8988T (cell line): ENCODE measurements at regions not wholly inside any gene's neighbourhood (a gene's known extent, or its start where the extent isn't known, plus 50 kb on each side); places are given as distances from the start of the nearest gene placed in this dataset.

Experiments
- DNase-seq: peaks from one replicate; pipeline ENCODE4 v3.0.0; 2011

DNA sequence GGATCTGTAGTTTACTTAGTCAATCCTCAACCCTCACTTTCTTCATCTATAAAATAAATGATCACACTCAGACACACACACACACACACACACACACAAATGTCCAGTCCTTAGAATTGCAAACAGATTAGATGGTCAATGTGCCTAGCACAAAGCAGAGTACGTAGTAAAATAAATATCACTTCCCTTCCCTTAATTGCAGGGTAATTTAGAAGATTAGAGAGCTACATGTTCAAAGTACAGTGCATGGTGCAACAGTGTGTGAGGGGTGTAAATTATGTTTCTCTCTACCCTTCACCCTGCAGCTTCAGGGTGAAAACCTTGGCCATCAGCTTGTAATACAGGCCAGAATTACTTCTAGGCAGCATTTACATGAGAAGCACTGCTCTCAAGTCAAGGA is 187.0 kb upstream of the GHITM start:
- DNase-seq, result no peak

DNA sequence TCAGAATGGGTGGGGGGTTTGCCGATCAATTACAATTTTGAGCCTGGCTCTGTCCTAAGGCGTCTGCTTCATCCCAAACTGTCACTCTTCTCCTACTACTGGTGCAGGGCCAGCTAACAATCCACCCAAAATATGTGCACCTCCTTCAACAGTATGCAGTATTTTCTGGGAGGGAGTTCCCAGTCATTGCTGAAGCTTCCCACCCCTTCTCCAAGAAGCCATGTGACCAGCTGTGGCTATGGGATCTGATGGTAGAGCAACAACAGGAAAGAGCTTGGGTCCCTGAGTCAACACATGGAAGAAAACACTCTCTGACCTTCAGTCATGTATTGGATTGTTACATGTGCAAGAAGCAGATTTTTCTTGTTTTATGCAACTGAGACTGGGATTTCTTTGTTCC is 185.7 kb upstream of the GHITM start:
- DNase-seq, result no peak

DNA sequence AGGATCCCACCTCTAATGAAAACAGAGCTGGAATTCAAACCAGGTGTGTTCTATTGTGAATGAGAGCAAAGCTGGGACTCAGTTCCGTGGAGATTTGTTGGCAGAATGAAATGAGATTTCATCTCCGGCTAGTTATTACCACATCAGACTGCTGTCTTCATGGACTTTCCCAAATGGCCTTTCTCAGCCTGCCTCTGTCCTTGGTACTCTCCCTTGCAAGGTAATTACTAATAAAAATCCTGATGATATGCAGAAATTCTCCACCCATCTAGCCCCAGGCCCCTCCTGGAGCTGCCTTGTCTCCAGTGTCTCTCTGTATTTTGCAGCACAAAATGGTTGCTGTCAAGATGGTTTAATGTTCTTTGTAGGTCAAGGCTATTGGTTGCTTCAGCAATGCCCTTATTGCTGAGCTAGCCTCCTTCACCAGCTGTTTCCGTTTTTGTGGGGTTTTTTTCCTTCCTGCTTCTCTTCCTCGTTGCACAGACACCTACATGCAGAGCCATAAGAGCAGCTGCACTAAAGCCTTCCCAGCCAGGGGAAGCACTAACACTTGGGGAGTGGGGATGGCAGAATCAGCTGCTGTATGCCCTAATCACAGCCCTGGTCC is 185.0 kb upstream of the GHITM start:
- no peak for DNase-seq

GRCh38 chr10:83955406-83955805 is 183.9 kb upstream of the GHITM start:
- DNase-seq, result no peak

- no peak for DNase-seq
Observed at GRCh38 chr10:83957168-83957947, 182.0 kb upstream of the GHITM start.

DNA sequence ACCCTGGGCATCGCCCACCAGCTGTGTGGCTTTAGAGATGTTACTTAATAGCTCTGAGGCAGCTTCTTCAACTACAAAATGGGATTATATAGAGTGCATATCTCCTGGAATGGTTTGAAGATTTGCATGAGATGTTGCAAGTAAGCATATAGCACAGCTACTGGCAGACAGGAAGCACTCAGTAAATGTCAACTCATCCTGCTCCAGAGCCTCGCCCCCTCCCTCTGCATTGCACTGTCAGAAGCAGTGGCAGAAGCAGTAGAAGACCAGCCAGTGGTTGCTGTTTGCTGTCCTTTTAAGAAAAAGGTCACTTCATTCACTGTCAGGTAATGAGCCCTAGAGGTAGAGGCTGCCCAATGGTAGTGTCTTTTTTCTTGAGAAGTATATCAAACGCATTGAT is 180.0 kb upstream of the GHITM start:
- no peak for DNase-seq

DNA sequence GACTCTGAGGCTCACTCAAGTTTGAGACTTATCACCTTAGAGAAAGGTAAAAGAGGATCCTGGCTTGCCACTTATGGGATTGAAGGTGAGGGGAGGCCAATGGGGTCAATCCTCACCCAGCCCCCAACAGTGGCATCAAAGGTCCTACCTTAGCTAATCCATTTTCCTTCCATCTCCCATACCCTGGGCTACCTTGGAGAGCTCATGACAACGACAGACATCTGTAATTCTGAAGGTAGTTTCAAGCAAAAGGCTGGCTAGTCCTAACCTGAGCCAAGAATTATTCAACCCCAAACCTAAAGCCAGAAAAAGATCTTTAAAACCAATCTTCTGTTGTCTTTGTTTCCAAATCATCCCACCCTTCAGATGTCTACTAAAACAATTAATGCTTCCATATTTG is 179.2 kb upstream of the GHITM start:
- no peak for DNase-seq

- no peak for DNase-seq
Observed at GRCh38 chr10:83961620-83962019, 177.7 kb upstream of the GHITM start.

- no peak for DNase-seq
Observed at GRCh38 chr10:83963446-83963845, 175.9 kb upstream of the GHITM start.

DNA sequence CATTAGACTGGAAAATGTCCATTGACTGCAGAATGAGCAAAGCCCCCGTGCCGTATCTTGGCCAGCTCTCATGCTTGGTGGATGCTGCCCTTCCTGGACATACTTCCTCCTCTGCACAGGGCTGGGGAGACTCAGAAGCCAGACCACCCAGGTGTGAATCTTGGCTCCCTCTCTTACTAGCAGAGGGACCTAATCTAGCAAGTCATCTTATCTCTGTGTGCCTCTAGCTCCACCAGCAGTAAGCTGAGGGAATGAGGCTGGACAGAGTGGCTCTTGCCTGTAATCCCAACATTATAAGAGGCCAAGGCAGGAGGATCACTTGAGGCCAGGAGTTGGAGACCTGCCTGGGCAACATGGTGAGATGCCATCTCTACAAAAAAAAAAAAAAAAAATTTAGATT is 173.8 kb upstream of the GHITM start:
- no peak for DNase-seq

GRCh38 chr10:83968052-83968451 is 171.3 kb upstream of the GHITM start:
- DNase-seq, result no peak

DNA sequence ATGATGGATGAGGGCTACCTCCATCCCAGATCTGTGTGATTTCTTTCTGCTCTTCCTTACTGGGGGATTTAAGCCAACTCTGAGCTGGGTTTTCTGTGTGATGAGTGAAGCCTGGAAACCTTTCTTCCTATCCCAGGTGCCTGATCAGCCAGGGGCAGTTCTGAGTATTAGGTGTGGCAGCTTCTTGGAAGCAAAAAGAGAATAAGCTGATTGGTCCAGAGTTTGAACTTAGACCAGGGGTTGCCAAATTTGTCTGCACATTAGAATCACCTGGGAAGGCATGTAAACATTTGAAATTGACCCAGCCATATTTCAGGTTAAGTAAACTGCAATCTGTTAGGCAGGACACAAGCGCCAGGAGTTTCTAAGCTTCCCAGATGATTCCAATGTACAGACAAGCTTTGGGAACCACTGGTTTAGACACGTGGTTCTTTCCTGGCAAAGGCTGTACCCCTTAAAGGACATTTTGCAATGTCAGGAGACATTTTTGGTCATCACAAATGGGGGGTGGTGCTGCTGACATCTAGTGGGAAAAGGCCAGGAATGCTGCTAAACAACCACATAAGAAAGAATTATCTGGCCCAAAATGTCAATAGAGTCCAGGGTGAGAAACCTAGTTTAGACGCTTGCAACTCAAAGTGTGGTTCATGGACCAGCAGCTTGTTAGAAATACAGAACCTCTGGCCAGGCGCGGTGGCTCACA is 160.5 kb upstream of the GHITM start:
- no peak for DNase-seq

DNA sequence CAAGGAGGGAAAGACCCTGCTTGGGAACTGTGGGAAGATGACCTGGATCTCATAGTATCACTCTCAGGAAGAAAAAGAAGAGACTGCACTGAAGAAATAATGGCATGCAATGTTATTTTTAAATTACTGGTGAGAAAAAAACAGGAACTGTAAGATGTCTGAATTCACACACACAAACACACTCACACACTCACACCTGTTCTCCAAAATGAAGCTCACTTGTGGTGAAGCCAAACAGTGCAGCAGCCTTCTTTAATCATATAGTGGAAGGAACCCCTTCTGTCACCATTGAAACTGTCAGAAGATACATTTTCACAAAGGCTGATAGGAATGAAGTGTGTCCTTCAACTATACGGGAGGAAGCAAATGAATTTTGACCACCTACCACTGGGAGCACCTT is 156.5 kb upstream of the GHITM start:
- no peak for DNase-seq

DNA sequence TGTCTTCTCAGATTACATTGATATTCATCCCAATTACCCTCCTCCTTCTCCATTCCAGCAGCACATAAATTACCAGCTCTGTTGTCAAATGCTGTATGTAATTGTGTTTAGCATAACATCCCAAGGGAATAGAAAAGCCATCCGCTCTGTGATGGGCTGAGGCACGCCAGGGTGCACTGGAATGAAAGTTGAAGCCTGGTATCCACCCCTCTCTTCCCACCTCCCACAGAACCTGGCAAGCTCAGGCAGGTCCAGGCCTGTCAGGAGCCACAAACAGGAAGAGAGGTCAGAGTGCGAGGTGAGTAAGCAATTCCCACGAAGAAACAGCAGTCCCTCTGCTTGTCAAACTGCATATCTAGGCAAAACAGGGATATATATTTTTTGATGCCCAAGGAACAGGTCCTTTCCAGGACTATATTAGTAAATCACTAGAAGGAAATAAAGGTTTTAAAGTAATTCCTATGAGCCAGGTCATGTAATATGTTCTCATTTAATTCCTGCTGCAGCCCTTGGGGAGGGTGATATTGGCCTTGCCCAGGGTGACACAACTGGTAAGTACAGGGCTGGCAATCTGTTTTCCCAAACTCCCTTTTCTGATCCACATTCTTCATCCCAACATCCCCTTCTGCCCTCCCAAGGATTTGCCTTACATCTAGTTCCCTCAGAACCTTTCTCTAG is 155.6 kb upstream of the GHITM start:
- DNase-seq, result no peak

DNA sequence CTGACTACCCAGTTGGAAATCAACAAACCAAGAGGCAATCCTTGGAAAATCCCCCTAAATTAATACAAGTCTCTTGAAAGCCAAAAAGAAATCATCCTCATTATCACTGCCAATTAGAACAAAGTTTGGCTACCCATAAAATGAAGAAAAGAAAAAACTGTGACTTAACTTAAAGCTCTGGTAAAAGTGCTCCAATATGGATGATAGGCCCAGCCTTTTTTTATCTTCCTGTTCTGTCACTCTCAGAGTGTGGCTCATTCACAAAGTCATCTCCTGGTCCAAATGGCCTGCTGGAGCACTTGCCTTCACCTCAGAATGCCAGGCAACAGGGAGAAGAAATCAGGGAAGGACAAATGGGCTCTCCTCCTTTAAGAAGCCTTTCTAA is 155.1 kb upstream of the GHITM start:
- no peak for DNase-seq

DNA sequence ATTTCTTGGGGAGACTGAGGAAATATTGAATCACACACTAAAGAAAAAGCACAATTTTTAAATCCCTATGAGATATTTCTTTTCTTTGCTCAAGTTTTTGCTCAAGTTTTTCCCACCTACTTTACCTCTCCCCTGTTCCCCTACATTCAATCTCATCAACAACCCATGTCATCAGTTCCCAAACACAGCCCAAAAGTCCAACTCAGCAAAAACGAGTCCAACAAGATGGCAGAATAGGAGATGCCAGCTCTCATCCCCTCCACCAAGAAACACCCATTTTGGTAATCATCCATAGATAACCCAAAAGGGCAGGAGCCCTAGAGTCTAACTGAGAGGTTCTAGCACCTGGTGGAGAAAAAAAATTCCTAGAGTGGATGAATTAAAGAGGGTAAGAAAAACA is 152.5 kb upstream of the GHITM start:
- DNase-seq, result no peak

GRCh38 chr10:83987216-83987615 is 152.1 kb upstream of the GHITM start:
- DNase-seq, result no peak

DNA sequence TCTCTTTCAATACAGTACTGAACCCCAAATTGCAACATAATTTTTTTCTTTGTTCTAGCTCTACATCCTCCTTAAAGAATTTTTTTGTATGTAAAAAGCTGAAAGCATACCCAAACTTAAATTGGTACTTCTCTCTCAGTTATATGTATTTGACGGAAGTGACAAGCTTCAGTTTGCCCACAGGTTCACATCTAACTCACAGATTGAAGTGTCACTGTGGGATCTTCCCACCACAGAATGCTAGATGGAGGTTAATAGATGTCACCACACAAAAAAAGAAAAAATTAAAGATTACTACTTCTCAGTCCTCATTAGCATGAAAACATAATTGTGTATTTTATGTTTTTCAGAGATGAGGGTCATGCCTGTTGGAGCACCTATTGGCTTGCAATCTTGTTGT is 150.9 kb upstream of the GHITM start:
- DNase-seq, result no peak

DNA sequence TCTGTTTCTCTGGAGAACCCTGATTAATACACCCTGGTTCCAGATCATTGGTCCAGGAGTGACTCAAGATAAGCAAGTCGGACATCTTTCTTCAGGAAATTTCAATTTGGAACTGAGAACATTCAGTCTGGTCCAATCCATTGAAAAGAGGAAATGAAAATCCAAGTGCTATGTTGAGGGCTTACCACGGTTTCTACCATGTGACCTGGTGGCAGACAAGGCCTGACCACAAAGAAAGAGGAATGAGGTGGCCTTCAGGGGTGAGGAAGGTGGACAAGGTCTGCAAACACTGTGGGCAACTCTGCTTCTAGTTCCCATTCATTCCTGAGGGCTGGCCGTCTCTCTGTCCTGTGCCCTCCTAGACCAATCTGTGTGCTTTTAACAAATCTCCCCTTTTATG is 149.2 kb upstream of the GHITM start:
- no peak for DNase-seq

- no peak for DNase-seq
Observed at GRCh38 chr10:83991986-83992753, 147.1 kb upstream of the GHITM start.

DNA sequence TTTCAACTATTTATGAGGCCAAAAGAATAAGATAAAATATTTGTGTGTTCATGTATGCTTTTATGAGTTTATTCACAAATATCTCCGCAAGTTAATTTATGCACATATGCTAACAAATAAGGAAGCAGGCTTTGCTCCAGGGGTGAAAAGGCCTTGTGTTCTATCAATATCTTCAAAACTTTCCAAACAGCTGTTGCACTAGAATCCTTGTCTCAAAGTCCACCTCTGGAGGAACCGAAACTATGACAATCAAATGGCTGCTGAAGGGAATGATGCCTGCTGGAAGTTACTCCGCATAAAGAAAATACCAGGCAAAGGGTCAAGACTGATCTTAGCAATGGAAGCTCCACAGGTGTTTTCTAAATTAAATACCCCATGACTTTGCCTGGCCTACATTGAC is 145.0 kb upstream of the GHITM start:
- DNase-seq, result no peak

GRCh38 chr10:83995738-83996331 is 143.5 kb upstream of the GHITM start:
- no peak for DNase-seq

GRCh38 chr10:84004221-84004620 is 135.1 kb upstream of the GHITM start:
- no peak for DNase-seq
